HG02642 (cell line): ENCODE measurements at regions not wholly inside any gene's neighbourhood (a gene's known extent, or its start where the extent isn't known, plus 50 kb on each side); places are given as distances from the start of the nearest gene placed in this dataset.
"Not testable (repeated sequence)": the region's sequence is repeated elsewhere in the genome, so short reads cannot be mapped to it uniquely, and the experiment has no call there.

Experiments used
- ATAC-seq: cut with Tn5 transposase; IDR thresholded peaks from one replicate; pipeline ENCODE4 v1.9.1; 2021; ENCODE audit warnings: mild to moderate bottlenecking; ENCODE audit not compliant: unreplicated experiment, poor library complexity

- ATAC-seq: no peak
Observed at GRCh38 chr2:129800686-129801085, 178.8 kb upstream of the RAB6C start.

DNA sequence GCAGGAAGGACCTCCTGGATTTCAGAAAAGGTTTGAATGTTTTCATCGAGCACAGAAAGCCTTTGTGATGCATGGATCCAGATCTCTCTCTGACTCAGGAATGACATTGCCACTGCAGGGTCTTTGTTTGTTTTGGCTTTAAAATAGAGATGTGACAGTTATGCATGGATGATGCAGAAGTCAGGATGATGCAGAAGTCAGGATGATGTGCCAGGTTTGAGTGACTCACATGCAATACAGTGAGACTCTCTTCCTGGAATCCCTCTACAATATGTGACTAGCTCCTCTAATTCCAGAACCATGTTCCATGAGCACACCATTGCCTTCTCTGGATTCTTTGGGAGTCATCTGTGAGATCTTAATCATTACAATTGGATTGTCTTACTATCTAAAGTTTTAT, 177.9 kb upstream of the RAB6C start:
- no peak for ATAC-seq

- ATAC-seq: no peak
Observed at GRCh38 chr2:129802290-129802689, 177.2 kb upstream of the RAB6C start.

DNA sequence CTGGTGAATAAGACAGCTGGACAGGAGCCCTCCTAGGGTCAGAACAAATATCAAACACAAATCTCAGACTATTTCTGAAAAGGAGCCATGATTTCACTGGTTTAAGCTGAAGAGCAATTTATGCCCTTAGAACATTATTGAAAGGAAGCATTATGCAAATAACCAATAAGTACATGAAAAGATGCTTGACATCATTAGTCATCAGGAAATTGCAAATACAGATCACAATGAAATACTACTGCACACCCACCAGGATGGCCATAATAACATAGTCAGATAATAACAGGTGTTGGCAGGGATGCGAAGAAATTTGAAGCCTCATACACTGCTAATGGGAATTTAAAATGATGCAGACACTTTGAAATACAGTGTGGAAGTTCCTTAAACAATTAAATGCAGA, 176.4 kb upstream of the RAB6C start:
- no peak for ATAC-seq

- ATAC-seq: no peak
Observed at GRCh38 chr2:129803871-129804270, 175.6 kb upstream of the RAB6C start.

GRCh38 chr2:129805899-129806298, 173.6 kb upstream of the RAB6C start:
- no peak for ATAC-seq

- ATAC-seq: no peak
Observed at GRCh38 chr2:129806317-129806716, 173.1 kb upstream of the RAB6C start.

GRCh38 chr2:129806990-129807389, 172.5 kb upstream of the RAB6C start:
- ATAC-seq: no peak

- ATAC-seq: not testable (repeated sequence)
Observed at GRCh38 chr2:129807642-129808338, 171.7 kb upstream of the RAB6C start.

- ATAC-seq: no peak
Observed at GRCh38 chr2:129810521-129810920, 168.9 kb upstream of the RAB6C start.

DNA sequence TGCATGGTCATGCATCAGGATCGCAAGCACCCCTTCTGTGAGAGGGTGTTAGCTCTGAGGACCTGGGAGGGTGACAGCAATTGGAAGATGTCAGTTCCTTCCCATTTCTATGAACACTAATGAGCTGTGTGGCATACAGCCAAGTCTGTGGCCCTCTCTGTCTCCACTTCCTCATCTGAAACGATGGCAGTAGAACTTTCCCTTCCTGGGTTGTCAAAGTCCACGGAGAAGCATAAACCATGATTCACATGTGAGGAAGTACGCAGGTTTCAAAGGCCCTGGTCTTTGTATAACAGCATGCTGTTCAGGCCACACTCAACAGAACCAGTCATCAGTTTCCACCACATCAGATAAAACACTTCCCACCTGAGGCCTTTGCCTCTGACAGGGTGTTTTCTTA, 167.4 kb upstream of the RAB6C start:
- ATAC-seq: no peak

DNA sequence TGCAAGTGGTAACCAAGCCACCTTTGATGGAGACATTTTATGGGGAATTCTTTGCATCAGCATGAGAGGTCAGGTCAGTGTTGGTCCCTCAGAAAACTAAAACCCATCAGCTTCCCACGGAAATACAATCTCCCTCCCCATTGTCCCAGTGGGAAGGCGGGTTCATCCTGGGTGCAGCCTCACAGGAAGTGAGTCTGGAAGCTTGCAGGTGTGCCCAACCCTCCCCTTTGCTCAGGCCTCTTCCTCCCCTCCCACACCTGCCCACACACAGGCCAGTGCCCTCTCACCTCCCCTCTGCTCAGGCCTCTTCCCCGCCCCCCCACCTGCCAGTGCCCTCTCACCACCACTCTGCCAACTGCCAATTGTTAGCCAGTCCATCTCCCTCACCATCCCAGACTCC, 166.8 kb upstream of the RAB6C start:
- ATAC-seq: no peak

- ATAC-seq: no peak
Observed at GRCh38 chr2:129813404-129813803, 166.1 kb upstream of the RAB6C start.

DNA sequence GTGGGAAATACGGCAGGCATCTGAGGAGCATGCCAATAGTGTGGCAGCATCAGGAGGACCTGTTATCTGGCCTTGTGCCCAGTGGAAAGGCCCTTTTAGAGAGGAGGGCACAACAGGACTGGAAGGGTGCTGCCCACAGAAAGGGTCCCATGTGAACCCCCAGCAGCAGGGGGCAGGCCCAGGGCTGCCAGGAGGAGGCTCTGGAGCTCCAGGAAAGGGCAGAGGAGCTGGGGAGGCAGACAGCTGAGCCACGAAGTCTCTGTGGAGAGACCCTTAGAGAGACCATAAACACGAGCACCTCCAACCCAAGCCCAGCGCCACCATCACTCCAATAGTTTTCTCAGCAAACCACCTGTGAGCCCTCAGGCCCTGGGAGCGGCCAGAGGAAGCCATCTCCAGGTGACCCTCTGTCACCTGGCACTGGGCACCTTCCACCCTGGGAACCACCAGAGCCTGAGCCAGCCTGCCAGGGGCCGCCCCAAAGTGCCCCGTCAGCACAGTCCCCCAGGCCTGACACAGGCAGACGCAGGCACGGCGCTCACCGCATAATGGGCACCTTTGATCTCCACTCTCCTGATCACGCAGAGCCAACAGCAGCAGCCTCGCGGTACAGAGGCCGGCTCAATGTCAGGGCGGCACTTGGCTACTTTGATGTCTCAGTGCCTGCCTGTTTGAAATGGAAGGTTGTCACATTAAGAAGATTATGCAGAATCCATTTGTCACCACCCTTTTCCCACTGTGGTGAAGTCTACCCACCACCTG, 162.5 kb upstream of the RAB6C start:
- ATAC-seq: no peak

DNA sequence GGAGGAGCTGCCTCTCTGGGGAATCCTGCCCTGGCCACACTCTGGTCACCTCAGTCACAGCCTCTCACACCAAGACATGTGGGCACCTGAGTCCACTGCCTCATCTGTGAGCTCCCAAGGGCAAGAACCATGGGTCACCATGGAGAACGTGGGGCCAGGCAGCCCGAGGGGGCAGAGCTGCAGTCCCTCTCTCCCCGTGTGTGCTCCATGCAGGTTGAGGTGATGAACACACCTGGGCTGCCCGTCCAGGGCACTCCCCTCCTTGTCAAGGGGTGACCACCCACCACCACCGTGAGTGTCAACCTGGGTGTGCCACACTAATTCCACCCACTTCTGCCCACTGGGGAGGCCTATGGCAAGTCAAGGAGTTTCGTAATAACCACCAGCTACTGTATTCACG, 159.6 kb upstream of the RAB6C start:
- ATAC-seq: no peak

- no peak for ATAC-seq
Observed at GRCh38 chr2:129820908-129821307, 158.6 kb upstream of the RAB6C start.

- ATAC-seq: no peak
Observed at GRCh38 chr2:129821445-129821844, 158.0 kb upstream of the RAB6C start.

DNA sequence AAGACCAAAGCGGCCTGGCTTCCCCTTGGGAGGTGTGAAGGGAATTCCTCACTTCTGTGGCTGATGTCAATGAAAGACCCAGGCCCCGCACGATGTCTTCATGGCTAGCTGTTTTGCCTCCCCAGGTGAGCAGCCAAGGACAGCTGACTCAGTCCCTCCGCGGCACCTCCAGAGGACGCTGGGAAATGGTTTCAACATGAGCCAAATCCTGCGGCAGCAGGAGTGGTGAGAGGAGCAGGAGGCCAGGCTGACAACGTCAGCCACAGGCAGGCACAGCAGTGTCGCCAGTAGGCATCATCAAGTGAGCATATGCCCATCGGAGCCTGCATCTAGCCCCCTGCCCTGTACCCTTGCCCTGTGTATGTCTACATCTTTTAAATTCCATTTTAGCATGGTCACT, 156.4 kb upstream of the RAB6C start:
- no peak for ATAC-seq

DNA sequence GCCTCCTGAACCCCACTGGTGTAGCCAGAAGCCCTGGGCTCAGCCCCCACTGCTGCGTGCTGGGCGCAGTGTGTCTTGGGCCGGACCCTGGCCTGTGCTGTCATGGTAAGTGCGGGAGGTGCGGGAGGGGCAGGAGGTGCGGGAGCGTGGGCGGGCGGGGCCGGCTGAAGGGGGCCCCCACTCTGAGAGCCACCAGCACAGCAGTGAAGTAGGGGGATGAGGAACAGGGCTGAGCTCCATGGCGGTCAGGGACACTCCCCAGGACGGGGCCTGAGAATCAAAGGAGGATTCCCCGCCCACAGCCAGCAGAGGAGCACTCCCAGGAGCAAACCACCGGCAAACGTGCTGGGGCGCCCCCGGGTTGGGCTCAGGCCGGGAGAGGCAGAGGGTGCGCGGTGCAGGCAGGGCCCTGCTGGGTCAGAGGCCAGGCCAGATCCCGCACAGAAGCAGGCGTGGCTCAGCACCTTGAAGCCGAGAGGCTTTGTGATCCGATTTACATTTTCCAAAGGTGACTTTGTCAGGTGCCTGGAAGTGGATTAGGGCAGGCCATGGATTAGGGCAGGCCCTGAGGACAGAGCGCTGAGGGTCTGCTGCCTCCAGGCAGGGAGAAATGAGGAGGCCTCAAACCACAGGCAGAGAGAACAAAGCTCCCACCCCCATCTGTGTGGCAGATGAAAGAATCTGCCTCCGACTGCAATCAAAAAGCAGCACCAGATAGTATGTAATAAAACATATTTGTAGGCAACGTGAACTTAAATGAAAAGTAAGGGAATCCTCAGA, 152.0 kb upstream of the RAB6C start:
- no peak for ATAC-seq

GRCh38 chr2:129828792-129829191, 150.7 kb upstream of the RAB6C start:
- ATAC-seq: no peak

DNA sequence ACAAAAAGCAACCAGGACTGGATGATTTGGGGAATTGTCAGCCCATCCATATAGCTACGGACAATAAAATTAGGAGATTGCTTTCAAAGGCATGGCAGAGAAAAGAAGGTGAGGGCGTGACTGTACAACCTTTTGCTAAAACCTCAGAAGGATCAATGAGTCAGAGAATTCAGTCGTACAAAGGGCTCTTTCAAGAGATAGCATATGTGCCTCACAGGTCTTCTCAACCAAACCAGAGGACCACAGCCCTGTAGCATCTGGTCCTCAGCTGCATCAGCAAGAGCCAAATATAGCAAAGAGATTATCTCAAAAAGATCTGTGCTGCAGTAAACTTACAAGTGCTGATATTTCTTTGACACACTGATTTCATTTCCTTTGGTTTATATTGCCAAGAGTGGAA, 149.9 kb upstream of the RAB6C start:
- ATAC-seq: no peak
